PFSK-1 (cell line): ENCODE measurements at regions not wholly inside any gene's neighbourhood (a gene's known extent, or its start where the extent isn't known, plus 50 kb on each side); places are given as distances from the start of the nearest gene placed in this dataset.

Source experiments
- POLR2AphosphoS5 ChIP-seq: IDR thresholded peaks from 2 replicates; pipeline ENCODE4 v1.6.1; 2012; ENCODE audit warnings: low read depth, mild to moderate bottlenecking, control low read depth, low read length, moderate library complexity
- TF ChIP-seq, protein P1 (sequence below), 2 experiments: IDR thresholded peaks; 2 replicates each; pipeline versions ENCODE4 v1.6.1 to v1.8.0; 2011 to 2012; ENCODE audit warnings: low read depth in 2 of 2, low read length in 2 of 2, control low read depth in 1 of 2, inconsistent platforms in 1 of 2, mild to moderate bottlenecking in 1 of 2, moderate library complexity in 1 of 2; ENCODE audit not compliant: insufficient read depth in 1 of 2

DNA sequence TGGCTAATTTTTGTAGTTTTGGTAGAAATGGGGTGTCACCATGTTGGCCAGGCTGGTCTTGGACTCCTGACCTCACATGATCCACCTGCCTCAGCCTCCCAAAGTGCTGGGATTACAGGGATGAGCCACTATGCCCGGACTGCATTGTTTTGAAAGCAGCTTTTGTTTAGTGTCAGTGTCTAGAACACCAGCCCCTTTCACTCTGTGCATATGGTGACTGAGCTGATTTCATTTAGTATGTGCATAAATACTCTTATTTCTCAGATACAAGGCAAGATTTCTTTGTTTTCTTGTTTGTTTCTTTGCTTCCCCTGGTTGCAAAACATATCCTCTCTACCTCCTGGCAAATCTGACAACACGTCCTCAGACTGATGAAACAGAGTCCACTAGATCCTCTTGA is 152.8 kb upstream of the CHD6 start:
- TF ChIP-seq, protein P1, sequence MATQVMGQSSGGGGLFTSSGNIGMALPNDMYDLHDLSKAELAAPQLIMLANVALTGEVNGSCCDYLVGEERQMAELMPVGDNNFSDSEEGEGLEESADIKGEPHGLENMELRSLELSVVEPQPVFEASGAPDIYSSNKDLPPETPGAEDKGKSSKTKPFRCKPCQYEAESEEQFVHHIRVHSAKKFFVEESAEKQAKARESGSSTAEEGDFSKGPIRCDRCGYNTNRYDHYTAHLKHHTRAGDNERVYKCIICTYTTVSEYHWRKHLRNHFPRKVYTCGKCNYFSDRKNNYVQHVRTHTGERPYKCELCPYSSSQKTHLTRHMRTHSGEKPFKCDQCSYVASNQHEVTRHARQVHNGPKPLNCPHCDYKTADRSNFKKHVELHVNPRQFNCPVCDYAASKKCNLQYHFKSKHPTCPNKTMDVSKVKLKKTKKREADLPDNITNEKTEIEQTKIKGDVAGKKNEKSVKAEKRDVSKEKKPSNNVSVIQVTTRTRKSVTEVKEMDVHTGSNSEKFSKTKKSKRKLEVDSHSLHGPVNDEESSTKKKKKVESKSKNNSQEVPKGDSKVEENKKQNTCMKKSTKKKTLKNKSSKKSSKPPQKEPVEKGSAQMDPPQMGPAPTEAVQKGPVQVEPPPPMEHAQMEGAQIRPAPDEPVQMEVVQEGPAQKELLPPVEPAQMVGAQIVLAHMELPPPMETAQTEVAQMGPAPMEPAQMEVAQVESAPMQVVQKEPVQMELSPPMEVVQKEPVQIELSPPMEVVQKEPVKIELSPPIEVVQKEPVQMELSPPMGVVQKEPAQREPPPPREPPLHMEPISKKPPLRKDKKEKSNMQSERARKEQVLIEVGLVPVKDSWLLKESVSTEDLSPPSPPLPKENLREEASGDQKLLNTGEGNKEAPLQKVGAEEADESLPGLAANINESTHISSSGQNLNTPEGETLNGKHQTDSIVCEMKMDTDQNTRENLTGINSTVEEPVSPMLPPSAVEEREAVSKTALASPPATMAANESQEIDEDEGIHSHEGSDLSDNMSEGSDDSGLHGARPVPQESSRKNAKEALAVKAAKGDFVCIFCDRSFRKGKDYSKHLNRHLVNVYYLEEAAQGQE (IDR thresholded peaks at IDR 0.05; ENCODE audit: insufficient read depth in 1 of 2, low read depth in 2 of 2, low read length in 2 of 2), result no peak
- TF ChIP-seq POLR2AphosphoS5, result no peak
